ENCODE measurements at regions not wholly inside any gene's neighbourhood (a gene's known extent, or its start where the extent isn't known, plus 50 kb on each side); places are given as distances from the start of the nearest gene placed in this dataset.

DNA sequence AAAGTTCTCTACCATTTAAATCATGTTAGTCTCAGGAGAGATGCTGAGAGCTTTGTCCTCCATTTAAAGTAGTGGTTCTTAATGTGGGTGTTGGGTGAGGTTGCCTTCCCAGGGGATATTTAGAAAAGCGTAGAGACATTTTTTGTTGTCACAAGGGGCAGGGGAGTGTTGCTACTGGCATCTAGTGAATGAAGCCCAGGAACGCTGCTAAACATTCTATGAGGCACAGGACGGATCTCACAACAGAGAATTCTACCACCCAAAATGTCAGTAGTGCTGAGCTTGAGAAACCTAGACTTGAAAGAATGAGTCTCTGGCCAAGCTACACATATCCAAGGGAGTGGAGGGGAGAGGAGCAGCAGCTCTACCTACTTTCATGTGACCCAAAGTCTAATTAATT is 60.7 kb upstream of the CTNNB1 start:
- Mint-ChIP-seq H3K27me3 (no peaks in the 10 kb centered on the region), H3K27ac (no peak overlapping the region), H3K36me3 (no peaks in the 10 kb centered on the region), H3K4me3 (no peak overlapping the region), H3K4me1 (ENCODE audit: unreplicated experiment) (peaks cover 8% of the 10 kb centered on the region), H3K9me3 (no peaks in the 10 kb centered on the region)
- no peak for DNase-seq (ENCODE audit: extremely low spot score, unreplicated experiment)
- TF ChIP-seq, protein P1, sequence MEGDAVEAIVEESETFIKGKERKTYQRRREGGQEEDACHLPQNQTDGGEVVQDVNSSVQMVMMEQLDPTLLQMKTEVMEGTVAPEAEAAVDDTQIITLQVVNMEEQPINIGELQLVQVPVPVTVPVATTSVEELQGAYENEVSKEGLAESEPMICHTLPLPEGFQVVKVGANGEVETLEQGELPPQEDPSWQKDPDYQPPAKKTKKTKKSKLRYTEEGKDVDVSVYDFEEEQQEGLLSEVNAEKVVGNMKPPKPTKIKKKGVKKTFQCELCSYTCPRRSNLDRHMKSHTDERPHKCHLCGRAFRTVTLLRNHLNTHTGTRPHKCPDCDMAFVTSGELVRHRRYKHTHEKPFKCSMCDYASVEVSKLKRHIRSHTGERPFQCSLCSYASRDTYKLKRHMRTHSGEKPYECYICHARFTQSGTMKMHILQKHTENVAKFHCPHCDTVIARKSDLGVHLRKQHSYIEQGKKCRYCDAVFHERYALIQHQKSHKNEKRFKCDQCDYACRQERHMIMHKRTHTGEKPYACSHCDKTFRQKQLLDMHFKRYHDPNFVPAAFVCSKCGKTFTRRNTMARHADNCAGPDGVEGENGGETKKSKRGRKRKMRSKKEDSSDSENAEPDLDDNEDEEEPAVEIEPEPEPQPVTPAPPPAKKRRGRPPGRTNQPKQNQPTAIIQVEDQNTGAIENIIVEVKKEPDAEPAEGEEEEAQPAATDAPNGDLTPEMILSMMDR (conservative IDR thresholded peaks at IDR 0.05): no peak

DNA sequence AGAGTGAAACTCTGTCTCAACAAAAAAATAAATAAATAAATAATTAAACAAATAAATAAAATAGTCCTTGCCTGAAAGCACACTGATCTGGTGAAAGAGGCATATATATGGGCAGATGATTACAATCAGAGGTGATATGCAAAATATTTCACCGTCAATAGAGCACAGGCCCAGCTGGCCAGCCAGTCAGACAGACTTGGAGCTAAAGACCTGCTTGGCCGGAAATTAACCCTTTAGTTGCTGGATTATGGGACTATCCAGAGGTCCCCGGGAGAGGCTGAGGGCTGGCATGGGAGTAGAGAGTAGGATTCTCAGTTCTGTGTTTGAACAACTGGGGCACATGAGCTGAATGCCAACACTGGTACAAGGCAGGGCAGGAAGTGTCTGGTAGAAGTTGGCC is 59.1 kb upstream of the CTNNB1 start:
- H3K4me1 Mint-ChIP-seq (ENCODE audit: unreplicated experiment): peaks cover 8% of the 10 kb centered on the region
- no peak overlapping the region for H3K4me3 Mint-ChIP-seq
- H3K27ac Mint-ChIP-seq: no peak overlapping the region
- no peak for DNase-seq (ENCODE audit: extremely low spot score, unreplicated experiment)
- no peaks in the 10 kb centered on the region for H3K9me3 Mint-ChIP-seq
- no peaks in the 10 kb centered on the region for H3K36me3 Mint-ChIP-seq
- H3K27me3 Mint-ChIP-seq: no peaks in the 10 kb centered on the region
- TF ChIP-seq, protein P1 (conservative IDR thresholded peaks at IDR 0.05): no peak

DNA sequence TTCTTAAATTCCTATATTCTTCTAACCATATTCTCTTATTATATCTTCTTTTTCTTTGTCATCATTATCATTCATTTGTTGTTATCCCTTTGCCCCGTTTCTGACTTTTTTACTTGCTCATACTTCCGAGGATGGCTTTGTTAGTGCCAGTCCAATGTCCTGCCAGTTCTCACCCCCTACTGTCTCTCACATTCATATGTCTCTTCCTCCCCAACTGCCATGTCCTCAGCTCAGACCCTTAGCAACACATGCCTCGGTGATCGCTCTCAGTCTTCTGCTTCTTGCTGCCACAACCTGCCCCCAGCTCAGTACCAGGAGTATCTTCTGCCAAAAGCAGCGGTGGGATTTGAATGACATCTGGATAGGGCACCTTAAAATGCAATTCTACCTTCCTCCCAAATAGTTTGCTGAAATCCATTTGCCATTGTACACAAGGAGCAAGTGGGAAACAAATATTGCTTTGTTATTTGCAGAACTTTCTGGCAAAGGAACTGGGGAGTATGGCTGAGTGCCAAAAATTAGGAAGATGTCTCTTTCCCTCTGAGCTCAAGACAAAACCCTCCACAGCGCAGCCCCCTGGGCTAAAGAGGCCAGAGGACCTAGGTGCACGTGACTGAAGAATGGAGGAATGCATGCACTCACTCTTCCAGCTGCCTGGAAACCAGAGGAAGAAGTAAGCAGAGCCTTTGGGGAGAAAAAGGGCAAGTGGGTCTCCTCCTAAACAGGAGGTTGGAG is 57.7 kb upstream of the CTNNB1 start:
- no peak overlapping the region for H3K27ac Mint-ChIP-seq
- no peak for DNase-seq (ENCODE audit: extremely low spot score, unreplicated experiment)
- TF ChIP-seq, protein P1 (conservative IDR thresholded peaks at IDR 0.05): no peak
- H3K4me3 Mint-ChIP-seq: no peak overlapping the region
- H3K36me3 Mint-ChIP-seq: no peaks in the 10 kb centered on the region
- peaks cover 8% of the 10 kb centered on the region for H3K4me1 Mint-ChIP-seq (ENCODE audit: unreplicated experiment)
- peaks cover 6% of the 10 kb centered on the region for H3K9me3 Mint-ChIP-seq
- no peaks in the 10 kb centered on the region for H3K27me3 Mint-ChIP-seq

DNA sequence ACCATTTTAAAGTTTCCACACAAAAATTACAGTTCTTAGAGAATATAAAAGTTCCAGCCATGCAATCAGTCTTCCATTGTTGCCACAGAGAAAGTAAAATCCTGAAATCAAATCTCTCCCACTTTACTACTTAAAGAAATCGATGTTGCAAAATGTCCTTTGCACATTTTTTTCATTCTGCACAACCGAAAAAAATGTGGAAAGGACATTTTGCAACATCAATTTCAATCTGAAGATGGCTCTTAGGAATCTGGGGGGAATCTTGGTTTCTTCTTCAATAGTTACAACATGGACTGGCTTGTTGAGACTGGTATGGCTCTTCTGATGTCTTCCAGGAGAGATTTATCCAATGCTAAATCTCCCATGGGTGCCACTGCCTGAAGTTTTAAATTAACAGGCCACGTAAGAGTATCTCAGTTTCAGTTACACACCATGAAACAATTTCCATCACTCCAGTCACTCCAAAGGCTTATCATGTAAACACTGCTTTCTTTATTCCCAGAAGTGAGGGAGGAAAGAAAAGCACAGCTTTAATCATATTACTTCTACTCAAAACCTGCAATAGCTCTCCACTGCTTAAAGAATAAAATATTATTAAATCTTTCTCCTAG is 55.8 kb upstream of the CTNNB1 start:
- Mint-ChIP-seq H3K4me3 (no peak overlapping the region), H3K36me3 (no peaks in the 10 kb centered on the region), H3K9me3 (peaks cover 9% of the 10 kb centered on the region), H3K4me1 (ENCODE audit: unreplicated experiment) (peaks cover 11% of the 10 kb centered on the region), H3K27ac (no peak overlapping the region), H3K27me3 (no peaks in the 10 kb centered on the region)
- TF ChIP-seq, protein P1 (conservative IDR thresholded peaks at IDR 0.05): no peak
- no peak for DNase-seq (ENCODE audit: extremely low spot score, unreplicated experiment)

DNA sequence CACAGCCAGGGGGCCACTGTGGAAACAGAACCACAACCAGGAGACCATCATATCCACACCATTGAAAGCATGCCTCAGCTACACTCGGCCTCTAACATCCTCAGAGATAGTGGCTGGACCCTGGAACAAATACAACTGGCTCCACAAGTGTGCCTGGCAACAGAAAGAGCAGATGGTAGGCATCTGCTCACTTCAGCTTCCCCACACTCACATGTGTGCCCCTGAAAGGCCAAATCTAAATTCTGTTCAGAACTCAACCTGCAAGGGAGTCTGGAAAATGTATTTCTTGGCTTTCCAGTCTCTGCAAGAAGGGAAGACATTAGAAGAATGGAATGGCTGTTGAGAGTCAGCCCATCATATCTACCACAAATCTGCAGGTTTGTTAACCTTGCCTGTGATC is 54.7 kb upstream of the CTNNB1 start:
- Mint-ChIP-seq H3K27ac (no peak overlapping the region), H3K4me1 (ENCODE audit: unreplicated experiment) (peaks cover 21% of the 10 kb centered on the region), H3K36me3 (no peaks in the 10 kb centered on the region), H3K9me3 (peaks cover 9% of the 10 kb centered on the region), H3K27me3 (no peaks in the 10 kb centered on the region), H3K4me3 (no peak overlapping the region)
- no peak for DNase-seq (ENCODE audit: extremely low spot score, unreplicated experiment)
- TF ChIP-seq, protein P1 (conservative IDR thresholded peaks at IDR 0.05): no peak

Measured in type B pancreatic cell (in vitro differentiated cells).